Endodermal cell (in vitro differentiated cells): ENCODE measurements at regions not wholly inside any gene's neighbourhood (a gene's known extent, or its start where the extent isn't known, plus 50 kb on each side); places are given as distances from the start of the nearest gene placed in this dataset.

Source experiments
- DNase-seq: peaks from one replicate; pipeline ENCODE4 v3.0.0-alpha.2; 2017
- H3K27ac ChIP-seq: 2 replicates; pipeline ENCODE4 v1.5.1; 2013; ENCODE audit warnings: mild to moderate bottlenecking, low read depth, low read length, moderate library complexity
- H3K27me3 ChIP-seq: 2 replicates; pipeline ENCODE4 v1.6.1; 2013; ENCODE audit warnings: mild to moderate bottlenecking, low read length, moderate library complexity; ENCODE audit not compliant: insufficient read depth, control insufficient read depth, poor library complexity, severe bottlenecking
- H3K36me3 ChIP-seq: 2 replicates; pipeline ENCODE4 v1.7.0; 2013; ENCODE audit warnings: mild to moderate bottlenecking, low read length, moderate library complexity; ENCODE audit not compliant: control insufficient read depth, insufficient read depth
- H3K4me1 ChIP-seq: one replicate; pipeline ENCODE4 v1.7.0; 2013; ENCODE audit warnings: low read length; ENCODE audit not compliant: control insufficient read depth, insufficient read depth
- H3K4me3 ChIP-seq: 2 replicates; pipeline ENCODE4 v1.5.1; 2013; ENCODE audit warnings: mild to moderate bottlenecking, low read length, moderate library complexity
- H3K9ac ChIP-seq: 2 replicates; pipeline ENCODE4 v1.6.1; 2013; ENCODE audit warnings: mild to moderate bottlenecking, low read length, moderate library complexity; ENCODE audit not compliant: poor library complexity, severe bottlenecking; ENCODE audit errors: extremely low read depth
- H3K9me3 ChIP-seq: 2 replicates; pipeline ENCODE4 v1.6.1; 2013; ENCODE audit warnings: mild to moderate bottlenecking, low read length, moderate library complexity; ENCODE audit not compliant: control insufficient read depth
- H3K27ac Mint-ChIP-seq: 2 replicates; pipeline ENCODE4 v1.8.0; 2020; ENCODE audit warnings: mixed read lengths
- H3K27me3 Mint-ChIP-seq: 2 replicates; pipeline ENCODE4 v1.8.0; 2021; ENCODE audit warnings: mild to moderate bottlenecking, mixed read lengths; ENCODE audit not compliant: insufficient read depth
- H3K36me3 Mint-ChIP-seq: 2 replicates; pipeline ENCODE4 v1.8.0; 2020; ENCODE audit warnings: low read depth, mixed read lengths
- H3K4me1 Mint-ChIP-seq: 2 replicates; pipeline ENCODE4 v1.8.0; 2020; ENCODE audit warnings: mixed read lengths
- H3K4me3 Mint-ChIP-seq: 2 replicates; pipeline ENCODE4 v1.8.0; 2020; ENCODE audit warnings: mild to moderate bottlenecking, moderate library complexity, mixed read lengths
- H3K9me3 Mint-ChIP-seq: 2 replicates; pipeline ENCODE4 v1.8.0; 2020; ENCODE audit warnings: mild to moderate bottlenecking, mixed read lengths
- CTCF ChIP-seq: fragments of 200-600 bp; sonication (generic); conservative IDR thresholded peaks from 2 replicates; pipeline ENCODE4 v1.5.0; 2021; ENCODE audit warnings: antibody characterized with exemption, mild to moderate bottlenecking
- WGBS, 2 experiments: methylation state at CpG; one replicate each; pipeline versions ENCODE4 v1.1.5 to v1.1.7; 2013; ENCODE audit warnings: missing lambda C conversion rate in 2 of 2, mixed read lengths in 1 of 2; ENCODE audit not compliant: insufficient coverage in 1 of 2, insufficient read length in 1 of 2; 5-methylcytosine and 5-hydroxymethylcytosine counted together

DNA sequence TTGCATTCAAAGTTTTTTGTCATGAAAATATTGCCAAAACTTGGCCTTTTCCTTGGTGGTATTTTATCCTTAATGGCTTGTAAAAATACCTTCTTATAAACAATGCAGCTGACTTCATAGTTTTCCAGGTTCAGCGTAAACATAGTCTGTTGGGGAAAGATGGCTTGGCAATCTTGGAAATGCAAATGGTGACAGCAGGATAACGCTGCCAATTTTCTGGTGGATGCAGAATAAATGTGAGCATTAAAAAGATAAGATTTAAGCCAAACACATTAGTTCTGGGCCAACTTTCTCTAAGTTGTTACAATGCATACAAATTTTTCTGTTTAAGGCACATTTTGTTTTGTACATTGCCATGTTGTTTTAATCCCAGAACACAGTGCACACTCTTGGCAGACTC is 147.0 kb upstream of the POU1F1 start:
- H3K36me3 ChIP-seq: no peaks in the 10 kb centered on the region
- H3K27ac ChIP-seq: no peak overlapping the region
- H3K4me1 Mint-ChIP-seq: peaks cover 3% of the 10 kb centered on the region
- no peaks in the 10 kb centered on the region for H3K4me1 ChIP-seq
- no peak overlapping the region for H3K9ac ChIP-seq
- no peaks in the 10 kb centered on the region for H3K9me3 Mint-ChIP-seq
- H3K9me3 ChIP-seq: no peaks in the 10 kb centered on the region
- no peak overlapping the region for H3K4me3 Mint-ChIP-seq
- H3K27me3 Mint-ChIP-seq: no peaks in the 10 kb centered on the region
- H3K36me3 Mint-ChIP-seq: no peaks in the 10 kb centered on the region
- H3K4me3 ChIP-seq: no peak overlapping the region
- H3K27me3 ChIP-seq: no peaks in the 10 kb centered on the region
- no peak overlapping the region for H3K27ac Mint-ChIP-seq
- no peak for DNase-seq
- TF ChIP-seq CTCF: no peak
- WGBS, 2 experiments: 93 to 100% methylated on average over 1 to 2 of the region's 2 CpGs

GRCh38 chr3:87422333-87422732 is 145.9 kb upstream of the POU1F1 start:
- H3K9me3 ChIP-seq: no peaks in the 10 kb centered on the region
- Mint-ChIP-seq H3K4me1 (peaks cover 3% of the 10 kb centered on the region), H3K9me3 (no peaks in the 10 kb centered on the region), H3K27ac (no peak overlapping the region), H3K27me3 (no peaks in the 10 kb centered on the region), H3K36me3 (no peaks in the 10 kb centered on the region), H3K4me3 (no peak overlapping the region)
- no peaks in the 10 kb centered on the region for H3K4me1 ChIP-seq
- no peak overlapping the region for H3K4me3 ChIP-seq
- no peak for TF ChIP-seq CTCF
- H3K9ac ChIP-seq: no peak overlapping the region
- DNase-seq: no peak
- no peak overlapping the region for H3K27ac ChIP-seq
- no peaks in the 10 kb centered on the region for H3K27me3 ChIP-seq
- H3K36me3 ChIP-seq: no peaks in the 10 kb centered on the region

GRCh38 chr3:87420171-87420570 is 143.8 kb upstream of the POU1F1 start:
- Histone ChIP-seq H3K9me3 (no peaks in the 10 kb centered on the region), H3K27ac (no peak overlapping the region), H3K36me3 (no peaks in the 10 kb centered on the region), H3K27me3 (no peaks in the 10 kb centered on the region), H3K9ac (no peak overlapping the region), H3K4me1 (no peaks in the 10 kb centered on the region), H3K4me3 (no peak overlapping the region)
- Mint-ChIP-seq H3K4me1 (peaks cover 3% of the 10 kb centered on the region), H3K36me3 (no peaks in the 10 kb centered on the region), H3K4me3 (no peak overlapping the region), H3K9me3 (no peaks in the 10 kb centered on the region), H3K27ac (no peak overlapping the region), H3K27me3 (no peaks in the 10 kb centered on the region)
- DNase-seq: no peak
- no peak for TF ChIP-seq CTCF
